GM12873 (cell line): ENCODE measurements at regions not wholly inside any gene's neighbourhood (a gene's known extent, or its start where the extent isn't known, plus 50 kb on each side); places are given as distances from the start of the nearest gene placed in this dataset.

Source experiments
- CTCF ChIP-seq: IDR thresholded peaks from 2 replicates; pipeline ENCODE4 v1.5.1; 2012; ENCODE audit warnings: low read depth, mild to moderate bottlenecking, moderate library complexity, low read length, control low read depth; ENCODE audit not compliant: insufficient read depth; ENCODE audit errors: missing control alignments

DNA sequence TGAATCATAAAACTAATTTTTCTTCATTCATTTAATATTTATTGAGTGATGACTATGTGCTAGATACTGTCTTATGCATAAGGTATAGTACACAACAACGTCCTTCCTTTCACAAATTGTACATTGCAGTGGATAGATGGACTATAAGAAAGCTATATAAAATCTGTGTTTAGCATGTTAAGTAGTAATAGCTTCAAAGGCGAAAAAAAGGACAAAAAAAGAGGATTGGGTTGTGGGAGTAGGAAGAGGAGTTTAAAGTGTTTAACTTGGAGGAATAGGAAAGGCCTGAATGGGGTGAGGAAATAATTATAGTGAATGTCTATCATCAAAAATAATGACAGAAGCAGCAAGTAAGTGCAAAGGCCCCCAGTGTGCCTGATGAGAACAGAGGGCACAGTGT lies 565.4 kb upstream of the LUZP2 start:
- TF ChIP-seq CTCF = no peak

GRCh38 chr11:23932485-23932898 lies 564.4 kb upstream of the LUZP2 start:
- no peak for TF ChIP-seq CTCF

DNA sequence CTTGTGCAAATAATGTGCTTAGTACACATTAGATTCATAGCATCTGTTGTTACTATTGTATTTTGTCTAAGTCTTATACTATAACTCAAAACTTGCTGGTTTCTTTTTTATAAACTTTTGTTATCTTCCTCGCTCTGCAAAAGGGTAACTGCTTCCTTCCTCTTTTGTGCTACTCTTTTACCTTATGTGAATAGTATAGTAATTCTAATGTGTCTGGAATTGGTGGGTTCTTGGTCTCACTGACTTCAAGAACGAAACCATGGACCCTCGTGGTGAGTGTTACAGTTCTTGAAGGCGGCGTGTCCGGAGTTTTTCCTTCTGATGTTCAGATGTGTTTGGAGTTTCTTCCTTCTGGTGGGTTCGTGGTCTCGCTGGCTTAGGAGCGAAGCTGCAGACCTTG lies 563.1 kb upstream of the LUZP2 start:
- no peak for TF ChIP-seq CTCF

GRCh38 chr11:23944923-23945322 lies 551.9 kb upstream of the LUZP2 start:
- TF ChIP-seq CTCF = no peak

GRCh38 chr11:23947883-23948282 lies 549.0 kb upstream of the LUZP2 start:
- TF ChIP-seq CTCF = no peak

DNA sequence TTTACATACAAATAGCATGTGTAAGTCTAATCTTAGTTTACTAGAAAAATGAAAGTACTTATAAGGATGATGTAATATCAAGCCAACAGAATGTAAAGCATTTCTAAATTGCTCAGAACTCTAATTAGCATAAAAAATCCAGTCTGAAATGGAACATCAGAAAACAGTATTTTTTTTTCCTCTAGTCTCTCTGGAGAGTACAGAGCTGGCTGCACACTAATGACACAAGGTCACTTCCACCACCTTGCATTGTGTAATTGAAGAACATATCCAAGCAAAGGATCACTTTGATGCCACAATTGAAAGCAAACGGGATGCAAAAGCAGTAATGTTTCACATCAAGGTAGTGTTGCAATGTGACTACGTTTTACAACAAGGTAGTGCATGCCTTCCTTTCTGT lies 548.0 kb upstream of the LUZP2 start:
- no peak for TF ChIP-seq CTCF

DNA sequence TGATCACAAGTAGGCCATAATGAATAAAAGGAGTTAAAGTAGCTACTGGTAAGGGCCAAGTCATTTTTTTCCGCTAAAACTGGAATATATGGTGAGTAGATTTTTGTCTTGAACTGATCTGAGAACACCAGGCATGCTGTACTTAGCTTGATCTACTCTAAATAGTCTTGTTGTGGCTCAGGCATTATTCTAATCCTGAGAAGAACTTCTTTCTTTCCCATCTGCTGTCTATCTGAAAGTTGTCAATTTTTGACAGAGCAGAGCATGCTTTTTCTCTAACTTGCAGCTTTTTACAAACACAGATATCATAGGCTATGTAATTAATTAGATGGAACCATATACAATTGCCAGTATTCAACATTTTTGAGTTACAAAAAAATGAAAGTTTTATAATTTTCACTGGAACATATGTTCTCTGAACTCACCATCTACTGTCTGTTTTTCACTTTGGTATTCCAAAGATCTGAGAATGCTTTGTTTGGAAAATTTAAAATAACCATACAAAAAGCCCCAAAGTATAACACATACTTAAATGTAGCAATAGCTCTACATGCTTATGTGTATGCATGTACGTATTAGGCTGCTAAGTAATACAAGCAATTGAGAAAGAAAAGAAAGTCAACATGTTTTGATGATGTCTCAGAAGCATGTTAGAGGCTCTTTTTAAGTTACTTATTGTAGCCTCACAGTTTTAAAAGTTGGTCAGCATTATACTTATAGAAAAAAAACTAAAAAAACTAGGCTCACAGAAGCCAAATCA lies 542.7 kb upstream of the LUZP2 start:
- TF ChIP-seq CTCF = no peak
